ENCODE measurements at regions not wholly inside any gene's neighbourhood (a gene's known extent, or its start where the extent isn't known, plus 50 kb on each side); places are given as distances from the start of the nearest gene placed in this dataset.

GRCh38 chr20:22686097-22686496 is 101.7 kb upstream of the FOXA2 start:
- TF ChIP-seq CTCF (IDR thresholded peaks at IDR 0.05) (no peak), EZH2phosphoT487 (IDR thresholded peaks at IDR 0.05) (no peak)
